Neuronal stem cell (in vitro differentiated cells): ENCODE measurements at regions not wholly inside any gene's neighbourhood (a gene's known extent, or its start where the extent isn't known, plus 50 kb on each side); places are given as distances from the start of the nearest gene placed in this dataset.

Experiments
- DNase-seq: peaks from one replicate; pipeline ENCODE4 v3.0.0-alpha.2; 2013; ENCODE audit warnings: low spot score
- H2AFZ ChIP-seq: one replicate; pipeline ENCODE4 v1.6.1; 2013; ENCODE audit warnings: mild to moderate bottlenecking, low read length, inconsistent platforms
- H2AK5ac ChIP-seq: 2 replicates; pipeline ENCODE4 v1.6.1; 2013; ENCODE audit warnings: low read depth, mild to moderate bottlenecking, inconsistent platforms, low read length, moderate library complexity, mixed read lengths
- H2BK120ac ChIP-seq: 2 replicates; pipeline ENCODE4 v1.6.1; 2013; ENCODE audit warnings: low read depth, mild to moderate bottlenecking, inconsistent platforms, low read length, moderate library complexity, mixed read lengths
- H2BK12ac ChIP-seq: one replicate; pipeline ENCODE4 v1.6.1; 2013; ENCODE audit warnings: low read length, inconsistent platforms
- H2BK15ac ChIP-seq: 2 replicates; pipeline ENCODE4 v1.6.1; 2013; ENCODE audit warnings: mild to moderate bottlenecking, low read length, inconsistent platforms, mixed read lengths
- H2BK5ac ChIP-seq: one replicate; pipeline ENCODE4 v1.6.1; 2013; ENCODE audit warnings: inconsistent platforms, mild to moderate bottlenecking, low read length, moderate library complexity
- H3K14ac ChIP-seq: one replicate; pipeline ENCODE4 v1.6.1; 2013; ENCODE audit warnings: low read length, inconsistent platforms
- H3K18ac ChIP-seq: 2 replicates; pipeline ENCODE4 v1.6.1; 2013; ENCODE audit warnings: low read length, inconsistent platforms
- H3K23ac ChIP-seq: 2 replicates; pipeline ENCODE4 v1.6.1; 2013; ENCODE audit warnings: low read depth, mild to moderate bottlenecking, mixed read lengths, low read length, inconsistent platforms; ENCODE audit not compliant: poor library complexity
- H3K27ac ChIP-seq: replicated peaks from 3 replicates; pipeline ENCODE4 v1.5.1; 2013; ENCODE audit warnings: low read length, inconsistent platforms
- H3K27me3 ChIP-seq, 3 experiments: 2 replicates each; pipeline ENCODE4 v1.6.1; 2013; ENCODE audit warnings: low read length in 3 of 3, mild to moderate bottlenecking in 2 of 3, inconsistent platforms in 1 of 3, low read depth in 1 of 3, mixed read lengths in 1 of 3, moderate library complexity in 1 of 3; ENCODE audit not compliant: control insufficient read depth in 3 of 3, insufficient read depth in 3 of 3
- H3K36me3 ChIP-seq, 2 donors: replicated peaks in 1 of 2; 2 replicates each; pipeline ENCODE4 v1.6.1; 2013; ENCODE audit warnings: low read length in 2 of 2; ENCODE audit not compliant: control insufficient read depth in 2 of 2, insufficient read depth in 2 of 2
- H3K4ac ChIP-seq: 2 replicates; pipeline ENCODE4 v1.6.1; 2013; ENCODE audit warnings: inconsistent platforms, mild to moderate bottlenecking, low read length, moderate library complexity
- H3K4me1 ChIP-seq, 2 donors: 1 replicate in 1 of 2; 2 replicates in 1 of 2; pipeline ENCODE4 v1.6.1; 2013; ENCODE audit warnings: low read length in 2 of 2, low read depth in 1 of 2; ENCODE audit not compliant: control insufficient read depth in 2 of 2, insufficient read depth in 1 of 2
- H3K4me2 ChIP-seq: one replicate; pipeline ENCODE4 v1.6.1; 2013; ENCODE audit warnings: mild to moderate bottlenecking, low read length, inconsistent platforms; ENCODE audit not compliant: insufficient read depth, poor library complexity, severe bottlenecking
- H3K4me3 ChIP-seq, 2 donors: 2 replicates each; pipeline ENCODE4 v1.5.1; 2013; ENCODE audit warnings: low read length in 2 of 2, mild to moderate bottlenecking in 2 of 2, inconsistent platforms in 1 of 2, moderate library complexity in 1 of 2
- H3K79me1 ChIP-seq: one replicate; pipeline ENCODE4 v1.6.1; 2013; ENCODE audit warnings: low read depth, mild to moderate bottlenecking, inconsistent platforms, low read length, moderate library complexity
- H3K9ac ChIP-seq: one replicate; pipeline ENCODE4 v1.6.1; 2013; ENCODE audit warnings: mild to moderate bottlenecking, low read depth, low read length, inconsistent platforms; ENCODE audit not compliant: poor library complexity
- H3K9me3 ChIP-seq, 2 donors: replicated peaks in 1 of 2; 2 replicates each; pipeline versions ENCODE3 to v1.6.1; 2013; ENCODE audit warnings: low read length in 2 of 2, mild to moderate bottlenecking in 2 of 2, inconsistent platforms in 1 of 2, low read depth in 1 of 2, mixed read lengths in 1 of 2, moderate library complexity in 1 of 2; ENCODE audit not compliant: control insufficient read depth in 2 of 2, insufficient read depth in 1 of 2
- H4K8ac ChIP-seq: one replicate; pipeline ENCODE4 v1.6.1; 2013; ENCODE audit warnings: low read depth, mild to moderate bottlenecking, inconsistent platforms, low read length, moderate library complexity
- H4K91ac ChIP-seq: one replicate; pipeline ENCODE4 v1.6.1; 2013; ENCODE audit warnings: low read length, low read depth, mild to moderate bottlenecking, inconsistent platforms; ENCODE audit not compliant: poor library complexity
- WGBS, 2 donors: extraction: QIAGEN DNeasy Blood & Tissue Kit; methylation state at CpG; one replicate each; pipeline ENCODE4 v1.1.7; 2013; ENCODE audit warnings: missing lambda C conversion rate in 2 of 2, mixed read lengths in 1 of 2; ENCODE audit not compliant: insufficient read length in 2 of 2, insufficient replicate concordance in 1 of 2; ENCODE audit errors: extremely low coverage in 2 of 2; 5-methylcytosine and 5-hydroxymethylcytosine counted together

GRCh38 chr4:11910812-11911211, 482.1 kb upstream of the HS3ST1 start:
- Histone ChIP-seq H3K18ac (no peak overlapping the region), H3K4me1 (peaks cover 11 to 18% of the 10 kb centered on the region in 2 donors), H2BK12ac (no peak overlapping the region), H3K36me3 (no peaks in the 10 kb centered on the region), H2BK5ac (no peak overlapping the region), H2AK5ac (no peak overlapping the region), H3K9me3 (no peaks in the 10 kb centered on the region), H3K79me1 (no peaks in the 10 kb centered on the region), H2BK120ac (no peak overlapping the region), H3K4me2 (no peak overlapping the region), H2AFZ (no peak overlapping the region), H3K27me3 (no peaks in the 10 kb centered on the region), H3K4me3 (no peak overlapping the region), H4K91ac (no peak overlapping the region), H3K23ac (no peak overlapping the region), H3K4ac (no peak overlapping the region), H3K14ac (no peak overlapping the region), H3K9ac (no peak overlapping the region), H4K8ac (no peak overlapping the region), H2BK15ac (no peak overlapping the region), H3K27ac (no peak overlapping the region)
- no peak for DNase-seq
- no CpG with 5 or more reads among the region's 3 CpGs for WGBS, 2 donors

GRCh38 chr4:11908712-11909111, 480.0 kb upstream of the HS3ST1 start:
- H4K8ac ChIP-seq: no peak overlapping the region
- H3K9me3 ChIP-seq: no peaks in the 10 kb centered on the region
- peaks cover 4 to 7% of the 10 kb centered on the region in 2 donors for H3K4me1 ChIP-seq
- no peak overlapping the region for H3K4ac ChIP-seq
- no peak overlapping the region for H3K14ac ChIP-seq
- no peak overlapping the region for H3K9ac ChIP-seq
- H3K27me3 ChIP-seq: no peaks in the 10 kb centered on the region
- H3K23ac ChIP-seq: no peak overlapping the region
- no CpG with 5 or more reads among the region's 4 CpGs for WGBS, 2 donors
- H4K91ac ChIP-seq: no peak overlapping the region
- H2BK15ac ChIP-seq: no peak overlapping the region
- H2AK5ac ChIP-seq: no peak overlapping the region
- H3K18ac ChIP-seq: no peak overlapping the region
- no peaks in the 10 kb centered on the region for H3K36me3 ChIP-seq
- H2BK12ac ChIP-seq: no peak overlapping the region
- no peak overlapping the region for H3K4me3 ChIP-seq
- H2AFZ ChIP-seq: peak overlapping the region; percentile 8
- no peak for DNase-seq
- H3K4me2 ChIP-seq: no peak overlapping the region
- no peak overlapping the region for H2BK120ac ChIP-seq
- H2BK5ac ChIP-seq: no peak overlapping the region
- H3K27ac ChIP-seq: no peak overlapping the region
- H3K79me1 ChIP-seq: no peaks in the 10 kb centered on the region

DNA sequence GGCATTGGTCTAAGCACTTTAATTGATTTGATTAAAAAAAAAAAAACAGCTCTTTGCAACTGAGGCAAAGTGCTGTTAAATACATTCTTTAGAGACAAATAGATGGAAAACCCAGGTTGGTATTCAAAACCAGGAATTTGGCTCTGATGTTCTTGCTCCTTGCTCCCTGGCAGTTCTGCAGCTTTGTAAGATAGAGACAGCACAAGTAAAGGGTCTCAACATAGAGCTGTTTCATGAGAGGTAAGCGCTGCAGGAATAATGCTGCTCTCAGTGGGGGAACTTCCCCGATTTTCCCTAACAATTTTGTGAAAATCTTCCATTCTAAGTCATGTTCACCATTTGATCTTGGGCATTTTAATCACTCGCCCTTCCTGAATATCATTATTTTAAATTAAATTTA, 479.5 kb upstream of the HS3ST1 start:
- Histone ChIP-seq H3K4me2 (no peak overlapping the region), H2BK15ac (no peak overlapping the region), H3K36me3 (no peaks in the 10 kb centered on the region), H2AFZ (no peak overlapping the region), H4K8ac (no peak overlapping the region), H2BK120ac (no peak overlapping the region), H3K14ac (no peak overlapping the region), H3K18ac (no peak overlapping the region), H2BK5ac (no peak overlapping the region), H3K79me1 (no peaks in the 10 kb centered on the region), H3K27me3 (no peaks in the 10 kb centered on the region), H3K4ac (no peak overlapping the region), H3K4me3 (no peak overlapping the region), H3K9me3 (no peaks in the 10 kb centered on the region), H2BK12ac (no peak overlapping the region), H3K4me1 (peaks cover 0 to 5% of the 10 kb centered on the region in 2 donors), H3K27ac (no peak overlapping the region), H4K91ac (no peak overlapping the region), H3K23ac (no peak overlapping the region), H3K9ac (no peak overlapping the region), H2AK5ac (no peak overlapping the region)
- WGBS, 2 donors: no CpG with 5 or more reads among the region's 3 CpGs
- no peak for DNase-seq

GRCh38 chr4:11904846-11905739, 476.4 kb upstream of the HS3ST1 start:
- Histone ChIP-seq H3K79me1 (no peaks in the 10 kb centered on the region), H3K36me3 (no peaks in the 10 kb centered on the region), H3K4ac (no peak overlapping the region), H3K4me2 (no peak overlapping the region), H3K9me3 (no peaks in the 10 kb centered on the region), H2AFZ (no peak overlapping the region), H4K91ac (no peak overlapping the region), H3K23ac (no peak overlapping the region), H3K14ac (no peak overlapping the region), H2BK15ac (no peak overlapping the region), H3K4me3 (no peak overlapping the region), H4K8ac (no peak overlapping the region), H3K27me3 (no peaks in the 10 kb centered on the region), H2BK12ac (no peak overlapping the region), H2BK120ac (no peak overlapping the region), H3K27ac (no peak overlapping the region), H3K4me1 (peaks cover 0 to 2% of the 10 kb centered on the region in 2 donors), H3K9ac (no peak overlapping the region), H2AK5ac (no peak overlapping the region), H2BK5ac (no peak overlapping the region), H3K18ac (no peak overlapping the region)
- no peak for DNase-seq
- WGBS, 2 donors: no CpG with 5 or more reads among the region's 9 CpGs
